M059J (cell line): ENCODE measurements at regions not wholly inside any gene's neighbourhood (a gene's known extent, or its start where the extent isn't known, plus 50 kb on each side); places are given as distances from the start of the nearest gene placed in this dataset.

ENCODE experiments used
- DNase-seq: peaks from one replicate; pipeline ENCODE4 v3.0.0-alpha.2; 2012; ENCODE audit warnings: low read depth

DNA sequence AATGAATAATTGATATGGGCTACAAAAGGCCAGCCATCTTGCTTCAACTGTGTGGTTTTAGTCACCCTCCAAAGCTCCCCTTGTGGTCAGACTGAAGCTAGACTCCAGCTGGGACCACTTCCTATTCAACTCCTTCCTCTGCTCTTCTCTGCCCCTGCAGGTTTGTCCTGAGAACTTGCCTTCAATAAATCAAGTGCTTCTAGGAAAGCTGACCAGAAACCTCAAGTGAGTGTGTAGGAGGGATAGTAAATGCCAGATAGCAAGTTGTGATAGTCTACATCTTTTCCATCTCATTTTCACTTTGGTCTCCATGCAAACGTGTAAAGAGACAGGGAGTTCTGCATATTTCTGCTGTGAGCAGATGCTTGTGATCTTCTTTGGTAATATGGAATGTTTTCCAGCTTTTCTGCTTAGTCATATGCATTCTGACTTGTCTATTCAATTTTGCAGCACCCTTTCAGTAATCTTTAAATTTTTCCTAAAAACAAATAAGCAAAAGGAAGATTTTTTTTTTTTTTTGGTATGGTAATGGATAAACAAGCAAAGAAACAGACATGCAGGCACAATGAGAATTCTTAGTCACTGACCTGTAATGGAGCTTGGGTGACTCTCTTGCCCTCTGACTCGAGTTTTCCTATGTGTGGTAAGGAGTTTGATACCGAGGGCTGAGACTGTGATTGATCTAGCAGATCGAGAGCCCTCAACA, 201.3 kb upstream of the BTBD3 start:
- DNase-seq, result peak; percentile 96

- DNase-seq, result no peak
These were observed 200.8 kb upstream of the BTBD3 start for GRCh38 chr20:11716945-11717248.

DNA sequence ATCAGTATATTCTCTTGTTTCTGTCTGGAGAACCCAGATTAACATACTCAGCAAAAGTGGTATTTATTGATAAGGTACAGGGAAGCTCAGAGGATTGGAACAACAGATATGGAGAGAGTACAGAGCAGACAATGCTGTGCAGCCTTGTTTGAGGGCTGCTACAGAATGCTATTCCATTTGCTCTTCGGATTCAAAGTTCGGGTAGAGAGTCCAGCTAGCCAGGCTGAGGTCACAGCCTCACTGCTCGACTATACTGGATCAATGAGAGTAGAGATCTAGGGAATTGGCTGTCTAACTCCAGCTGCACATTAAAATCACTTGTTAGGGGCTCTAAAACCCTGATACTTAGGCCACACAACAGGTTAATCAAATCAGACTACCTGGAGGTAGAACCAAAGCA, 200.1 kb upstream of the BTBD3 start:
- DNase-seq, result no peak

DNA sequence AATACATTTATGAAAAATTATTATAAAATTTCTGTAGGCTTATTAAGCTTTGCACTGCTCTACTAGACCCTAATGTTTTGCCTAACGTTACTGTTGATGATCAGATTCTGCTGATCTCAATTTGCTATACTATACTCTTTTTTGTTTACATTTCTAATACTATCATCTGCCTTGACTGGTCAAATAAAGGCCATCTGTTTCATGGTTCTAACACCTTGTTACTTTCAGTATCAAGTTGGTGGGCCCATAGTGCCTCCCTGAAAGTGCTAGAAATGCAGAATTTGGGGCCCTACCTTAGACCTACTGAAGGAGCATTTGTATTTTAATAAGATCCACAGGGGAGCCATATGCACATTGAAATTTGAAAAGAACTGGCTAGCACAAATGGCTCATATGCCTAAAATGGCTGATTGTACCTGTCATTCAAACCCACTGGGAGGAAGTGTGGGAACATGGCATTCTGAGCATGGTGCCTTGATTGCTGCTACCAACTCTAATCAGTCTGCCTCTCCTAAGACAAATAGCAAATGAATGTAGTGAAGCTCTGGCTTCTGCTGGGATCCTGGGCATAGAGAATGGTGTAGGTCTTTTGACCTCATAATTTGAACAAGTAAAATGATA, 199.1 kb upstream of the BTBD3 start:
- DNase-seq, result no peak

- no peak for DNase-seq
These were observed 198.5 kb upstream of the BTBD3 start for GRCh38 chr20:11719153-11719552.

DNA sequence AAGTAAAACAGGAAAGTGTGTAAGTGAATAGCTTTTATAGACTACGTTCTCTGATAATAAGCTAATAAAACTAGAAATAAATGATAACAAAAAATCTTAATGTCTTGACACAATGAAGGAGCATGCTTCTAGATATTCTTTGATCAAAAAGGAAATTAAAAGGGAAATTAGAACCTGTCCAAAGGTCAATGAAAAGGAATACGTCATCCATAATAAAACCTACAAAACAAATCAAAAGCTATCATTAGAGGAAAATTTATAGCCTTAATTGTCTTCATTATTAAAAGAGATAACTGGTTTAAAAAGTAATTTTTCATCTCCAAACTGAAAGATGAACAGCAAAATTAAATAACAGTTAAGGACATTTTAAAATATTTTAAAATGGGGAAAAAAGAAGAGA, 196.3 kb upstream of the BTBD3 start:
- no peak for DNase-seq

DNA sequence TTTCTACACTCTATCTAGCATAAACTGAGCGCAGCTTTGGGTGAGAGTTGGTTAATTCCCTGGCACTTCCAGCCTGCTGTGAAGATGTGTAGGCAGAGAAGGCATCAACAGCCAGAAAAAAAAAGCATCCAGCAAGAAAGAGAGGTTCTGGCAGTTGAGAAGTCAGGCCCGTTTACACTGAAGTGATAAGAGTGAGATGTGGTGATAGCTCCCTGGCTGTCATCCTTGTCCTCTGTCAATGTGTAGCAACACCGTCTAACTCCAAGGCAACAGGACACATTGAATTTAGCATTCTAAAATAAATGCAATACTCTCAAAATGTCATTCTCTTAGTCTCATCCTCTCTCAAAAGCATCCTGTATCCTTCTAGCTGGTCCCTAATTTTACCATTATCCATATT, 193.6 kb upstream of the BTBD3 start:
- no peak for DNase-seq

DNA sequence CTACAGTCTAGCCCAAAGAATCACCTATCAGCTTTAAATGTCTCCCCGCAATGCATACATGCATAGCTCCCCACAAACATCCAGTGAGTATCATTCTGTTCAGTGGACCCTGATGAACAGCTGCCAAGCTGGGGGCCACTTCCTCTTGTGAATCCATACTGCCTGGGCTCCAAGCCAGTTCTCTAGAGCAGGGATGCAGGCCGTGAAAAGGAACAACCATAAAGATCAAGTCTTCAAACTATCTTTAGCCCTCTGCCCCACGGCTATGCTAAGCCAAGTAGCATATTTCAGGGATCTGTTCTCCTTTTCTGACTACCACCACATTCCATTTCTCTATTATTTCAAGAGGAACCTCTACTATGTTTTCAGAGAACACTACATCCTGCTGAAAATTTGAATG, 191.7 kb upstream of the BTBD3 start:
- DNase-seq, result peak; percentile 13

- DNase-seq, result no peak
These were observed 190.0 kb upstream of the BTBD3 start for GRCh38 chr20:11727708-11728107.

DNA sequence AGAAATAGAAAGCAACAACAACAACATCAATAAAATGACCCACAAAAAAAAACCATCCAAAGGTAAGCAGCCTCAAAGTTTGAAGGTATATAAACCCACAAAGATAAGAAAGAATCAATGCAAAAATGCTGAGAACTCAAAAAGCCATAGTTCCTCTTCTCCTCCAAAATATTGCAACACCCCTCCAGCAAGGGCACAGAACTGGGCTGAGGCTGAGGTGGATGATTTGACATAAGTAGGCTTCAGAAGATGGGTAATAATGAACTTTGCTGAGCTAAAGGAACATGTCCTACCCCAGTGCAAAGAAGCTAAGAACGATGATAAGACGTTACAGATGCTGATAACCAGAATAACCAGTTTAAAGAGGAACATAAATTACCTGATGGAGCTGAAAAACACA, 188.8 kb upstream of the BTBD3 start:
- DNase-seq, result no peak

GRCh38 chr20:11729806-11730205, 187.9 kb upstream of the BTBD3 start:
- no peak for DNase-seq

DNA sequence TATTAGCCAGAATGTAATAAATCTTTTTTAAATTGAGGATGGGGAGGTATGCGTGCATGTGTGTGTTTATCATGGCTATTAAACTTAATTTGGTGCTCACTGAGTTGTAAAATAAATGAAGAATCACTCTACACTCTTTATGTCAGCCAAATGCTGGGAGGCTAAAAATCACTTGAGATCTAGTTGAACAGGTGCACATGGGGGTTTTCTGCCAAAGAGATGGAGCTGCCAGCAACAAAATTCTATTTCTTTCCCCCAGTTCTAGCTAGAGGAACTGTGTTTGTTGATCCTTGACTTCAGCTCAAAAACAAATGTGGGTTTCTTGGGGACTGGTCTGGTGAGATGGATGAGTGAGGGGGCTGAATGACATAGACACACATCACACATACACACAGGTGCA, 183.3 kb upstream of the BTBD3 start:
- no peak for DNase-seq

DNA sequence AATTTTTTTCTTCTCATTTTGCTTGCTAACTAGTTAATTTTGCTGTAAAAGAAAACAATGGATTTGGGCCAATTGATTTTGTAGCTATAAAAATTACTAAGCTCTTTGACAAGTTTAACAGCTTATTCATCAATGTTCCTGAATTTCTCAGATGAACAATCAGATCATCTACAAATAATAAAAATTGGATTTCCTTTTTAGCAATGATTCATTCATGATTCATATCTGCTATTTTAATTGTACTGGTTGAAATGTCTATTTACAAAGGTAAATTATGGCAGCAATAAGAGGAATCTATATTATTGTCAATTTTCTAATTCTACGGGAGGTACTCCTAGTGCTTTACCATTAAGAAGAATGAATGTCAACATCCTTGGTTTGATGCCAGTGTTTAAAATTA, 178.8 kb upstream of the BTBD3 start:
- no peak for DNase-seq

DNA sequence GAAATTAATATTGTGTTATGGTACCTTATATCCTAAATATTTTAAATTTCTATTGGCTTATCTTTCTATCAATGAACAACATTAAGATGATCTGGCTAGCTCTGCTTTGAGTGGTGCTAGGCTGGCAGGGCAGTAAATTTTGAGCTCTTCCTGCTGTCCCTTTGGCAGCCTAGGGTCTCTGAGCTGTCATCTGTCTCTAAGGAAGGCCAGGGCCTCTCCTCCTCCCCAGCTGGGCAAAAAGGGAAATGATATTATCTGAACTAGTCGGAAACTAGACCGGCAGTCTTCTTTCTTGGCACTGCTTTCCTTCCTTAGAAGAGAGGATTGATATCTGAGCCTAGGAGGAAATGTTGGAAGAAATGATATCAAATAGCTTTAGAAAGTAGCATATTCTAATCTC, 176.7 kb upstream of the BTBD3 start:
- no peak for DNase-seq

DNA sequence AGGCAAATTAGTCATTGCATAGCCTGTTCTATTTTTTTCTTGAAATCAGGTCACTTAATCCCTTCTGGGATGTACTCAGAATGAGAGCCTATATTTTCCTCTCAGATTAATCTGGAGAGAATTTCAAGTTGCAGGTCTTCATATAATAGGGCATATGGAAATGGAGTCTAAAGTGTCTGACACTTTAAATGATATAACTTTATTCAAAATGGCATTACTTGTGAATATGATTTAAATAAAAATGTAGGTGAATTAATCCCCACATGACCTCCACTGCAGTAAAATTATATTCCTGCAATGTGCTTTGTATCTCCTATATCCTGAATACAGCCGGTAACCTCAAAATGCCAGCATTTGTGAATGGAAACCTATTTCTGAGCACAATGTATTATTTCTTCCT, 172.5 kb upstream of the BTBD3 start:
- no peak for DNase-seq

GRCh38 chr20:11748436-11748835, 169.3 kb upstream of the BTBD3 start:
- DNase-seq, result no peak

DNA sequence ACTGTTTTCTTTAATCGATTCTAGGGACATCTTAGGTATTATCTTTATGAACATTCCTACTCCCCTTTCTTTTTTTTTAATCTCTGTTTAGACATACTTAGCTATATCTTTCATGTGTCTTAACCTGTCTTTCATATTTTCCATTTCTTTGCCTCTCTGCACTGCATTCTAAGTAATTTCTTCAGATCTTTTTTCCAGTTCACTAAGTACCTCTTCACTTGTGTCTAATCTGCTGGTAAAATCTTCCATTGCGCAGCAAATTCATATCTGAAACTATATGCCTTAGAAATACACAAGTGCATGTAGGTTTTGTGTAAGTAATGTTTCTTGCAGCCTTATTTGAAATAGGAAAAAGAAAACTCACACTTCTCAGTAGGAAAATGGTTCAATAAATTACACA, 165.4 kb upstream of the BTBD3 start:
- no peak for DNase-seq

- DNase-seq, result no peak
These were observed 164.5 kb upstream of the BTBD3 start for GRCh38 chr20:11753155-11753554.

- peak; percentile 59 for DNase-seq
These were observed 163.2 kb upstream of the BTBD3 start for GRCh38 chr20:11754451-11754850.

- DNase-seq, result peak; percentile 96
These were observed 162.4 kb upstream of the BTBD3 start for GRCh38 chr20:11755071-11755841.

DNA sequence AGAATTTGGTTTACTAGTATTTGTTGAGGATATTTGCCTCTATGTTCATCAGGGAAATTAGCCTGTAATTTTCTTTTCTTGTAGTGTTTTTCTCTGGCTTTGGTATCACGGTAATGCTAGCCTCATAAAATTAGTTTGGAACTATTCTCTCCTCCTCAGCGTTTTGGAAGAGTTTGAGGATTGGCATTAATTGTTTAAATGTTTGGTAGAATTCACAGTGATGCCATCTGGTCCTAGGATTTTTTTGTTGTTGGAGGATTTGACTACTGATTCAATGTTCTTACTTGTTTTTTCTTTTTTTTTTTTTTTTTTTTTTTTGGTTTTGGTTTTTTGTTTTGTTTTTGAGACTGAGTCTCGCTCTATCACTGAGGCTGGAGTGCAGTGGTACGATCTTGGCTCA, 156.2 kb upstream of the BTBD3 start:
- no peak for DNase-seq

DNA sequence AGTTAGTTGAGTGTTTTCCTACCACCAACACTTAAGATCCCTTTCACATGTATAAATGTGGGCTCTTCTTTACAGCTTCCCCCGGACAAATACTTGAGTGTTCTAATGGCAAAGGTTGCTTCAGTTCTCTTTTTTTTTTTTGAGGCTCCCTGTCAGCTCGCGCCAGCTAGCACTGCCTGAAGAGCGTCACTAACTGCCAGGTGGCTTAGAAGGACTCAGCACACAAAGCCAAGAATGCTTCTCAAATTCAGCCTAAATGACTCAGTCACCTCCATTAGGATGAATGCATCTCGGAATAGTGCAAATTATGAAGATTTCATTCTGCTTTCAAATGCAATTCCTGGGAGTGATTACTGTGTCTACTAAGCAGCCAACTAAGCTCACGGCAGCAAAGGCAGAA, 150.7 kb upstream of the BTBD3 start:
- DNase-seq, result peak; percentile 84

DNA sequence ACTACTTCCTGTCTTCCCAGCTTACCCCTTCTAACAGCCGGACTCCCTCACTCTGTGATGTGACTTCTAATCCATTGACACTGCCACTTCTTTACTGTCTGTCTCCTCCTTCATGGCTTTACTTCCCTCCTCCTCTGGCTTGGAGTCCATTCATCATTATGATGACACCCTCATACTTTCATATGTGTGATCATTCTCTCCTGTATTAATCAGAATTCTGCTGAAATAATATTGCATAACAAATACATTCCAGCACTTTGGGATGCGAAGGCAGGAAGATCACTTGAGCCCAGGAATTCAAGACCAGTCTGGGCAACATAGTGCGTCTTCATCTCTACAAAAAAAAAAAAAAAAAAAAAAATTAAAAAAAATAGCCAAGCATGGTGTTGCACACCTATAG, 147.9 kb upstream of the BTBD3 start:
- DNase-seq, result no peak
